ENCODE measurements at regions not wholly inside any gene's neighbourhood (a gene's known extent, or its start where the extent isn't known, plus 50 kb on each side); places are given as distances from the start of the nearest gene placed in this dataset.

DNA sequence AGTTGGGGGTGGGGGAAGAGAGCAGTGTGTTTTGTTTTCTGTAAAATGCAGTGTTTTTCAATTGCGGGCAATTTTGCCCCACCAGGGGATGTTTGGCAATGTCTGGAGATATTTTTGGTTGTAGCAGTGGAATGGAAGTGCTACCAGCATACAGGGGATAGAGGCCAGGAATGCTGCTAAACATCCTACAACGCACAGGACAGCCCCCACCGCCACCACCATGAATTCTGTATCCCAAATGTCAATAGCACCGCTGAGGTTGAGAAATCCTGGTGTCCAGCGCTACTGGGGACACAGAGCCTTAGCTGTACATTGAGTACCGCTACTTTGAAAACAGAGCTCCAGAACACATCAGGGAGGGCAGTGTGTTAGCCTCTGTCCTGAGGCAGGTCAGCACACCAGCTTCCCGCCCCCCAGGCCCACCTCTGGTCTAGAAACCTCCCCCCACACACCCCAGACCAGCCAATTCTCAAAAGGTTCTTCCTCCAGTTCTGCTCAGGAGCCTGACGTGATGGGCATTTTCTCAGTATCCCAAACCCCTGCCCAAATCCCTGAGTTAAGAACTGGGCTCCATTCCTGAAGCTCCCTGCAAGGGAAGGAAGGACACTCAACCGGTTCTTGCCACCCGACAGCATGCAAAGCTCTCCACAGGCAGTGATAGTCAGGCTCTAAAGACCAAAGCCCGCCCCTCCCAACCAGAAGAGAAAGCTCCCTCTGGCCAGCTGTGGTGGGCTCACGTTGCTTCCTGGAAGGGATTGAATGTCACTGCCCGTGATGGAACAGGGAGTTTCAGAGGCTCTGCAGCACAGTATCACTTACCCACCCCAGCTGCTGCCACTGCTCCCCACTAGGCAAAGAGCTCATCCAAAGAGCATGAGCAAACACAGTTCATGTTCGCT, 321.5 kb upstream of the JARID2 start:
- no peak for DNase-seq

DNA sequence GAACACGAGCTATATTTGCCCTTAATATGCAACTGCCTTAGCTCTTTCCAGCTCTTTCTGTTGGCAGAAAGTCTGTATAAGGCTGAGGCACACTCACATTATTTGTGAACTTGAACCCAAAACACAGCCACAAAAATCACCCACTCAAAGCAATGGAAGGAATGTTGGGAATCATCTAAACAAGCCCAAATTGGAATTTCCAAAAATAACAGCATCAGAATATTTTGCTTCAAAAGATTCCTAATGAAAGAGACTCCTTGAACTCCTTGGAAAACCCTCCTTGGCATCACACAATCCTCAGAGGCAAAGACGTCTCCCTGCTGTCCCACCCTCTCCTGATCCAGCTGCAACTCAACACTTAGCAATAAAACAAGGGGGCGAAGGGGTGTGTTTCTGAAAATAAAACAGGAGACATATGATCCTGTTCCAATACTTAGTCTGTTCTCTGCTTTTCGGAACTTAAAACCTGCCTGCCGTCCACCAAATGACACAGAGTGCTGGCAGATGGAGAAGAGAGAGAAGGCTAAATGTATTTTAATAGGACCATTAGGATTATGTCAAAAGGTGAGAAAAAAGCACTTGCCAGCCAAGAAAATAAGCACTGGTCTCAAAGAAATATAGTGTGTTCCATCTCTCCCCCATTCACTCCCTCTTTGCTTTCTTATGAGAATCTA, 320.7 kb upstream of the JARID2 start:
- DNase-seq: no peak

DNA sequence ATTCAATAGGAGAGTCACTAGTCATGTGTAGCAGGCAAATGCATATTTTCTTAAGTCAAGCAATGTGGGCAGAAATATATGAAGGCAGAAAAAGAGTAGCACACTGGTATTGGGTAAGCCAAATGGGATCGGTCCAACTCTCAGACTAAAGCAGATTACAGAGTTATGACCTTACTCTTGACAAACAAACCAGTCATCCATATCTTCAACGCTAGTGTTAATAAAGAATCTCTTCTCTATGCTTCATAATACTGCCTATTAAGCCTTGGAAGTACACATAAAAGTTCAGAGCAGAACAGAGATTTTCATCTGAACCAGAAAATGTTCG, 320.2 kb upstream of the JARID2 start:
- DNase-seq: no peak

GRCh38 chr6:14927398-14927797, 318.5 kb upstream of the JARID2 start:
- DNase-seq: no peak

- DNase-seq: no peak
These were observed 316.6 kb upstream of the JARID2 start for GRCh38 chr6:14929291-14929690.

DNA sequence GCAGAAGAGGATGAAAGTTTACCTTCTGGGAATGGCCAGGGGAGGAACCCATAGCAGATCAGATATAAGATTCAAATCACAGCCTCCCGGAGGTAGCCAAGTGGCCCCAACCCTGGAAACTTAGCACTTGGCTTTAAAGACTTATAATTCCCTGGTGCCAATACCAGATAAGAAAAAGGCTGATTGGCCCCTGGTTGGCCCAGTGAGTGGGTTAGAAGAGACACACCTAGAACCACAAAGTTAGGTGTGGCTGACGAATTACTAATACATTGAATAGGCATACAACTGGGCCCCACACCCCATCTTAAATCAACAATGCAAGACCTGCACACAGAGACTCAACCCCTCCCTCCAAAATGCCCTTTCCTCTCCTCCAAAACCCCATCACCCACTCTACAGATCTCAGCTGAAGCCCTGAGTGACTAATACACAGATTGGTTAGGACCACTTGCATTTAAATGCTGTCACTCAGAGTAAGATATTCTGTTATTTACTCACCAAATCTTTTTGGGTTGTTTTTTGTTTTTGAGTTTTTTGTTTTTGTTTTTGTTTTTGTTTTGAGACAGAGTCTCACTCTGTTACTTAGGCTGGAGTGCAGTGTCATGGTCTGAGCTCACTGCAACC, 315.4 kb upstream of the JARID2 start:
- no peak for DNase-seq

DNA sequence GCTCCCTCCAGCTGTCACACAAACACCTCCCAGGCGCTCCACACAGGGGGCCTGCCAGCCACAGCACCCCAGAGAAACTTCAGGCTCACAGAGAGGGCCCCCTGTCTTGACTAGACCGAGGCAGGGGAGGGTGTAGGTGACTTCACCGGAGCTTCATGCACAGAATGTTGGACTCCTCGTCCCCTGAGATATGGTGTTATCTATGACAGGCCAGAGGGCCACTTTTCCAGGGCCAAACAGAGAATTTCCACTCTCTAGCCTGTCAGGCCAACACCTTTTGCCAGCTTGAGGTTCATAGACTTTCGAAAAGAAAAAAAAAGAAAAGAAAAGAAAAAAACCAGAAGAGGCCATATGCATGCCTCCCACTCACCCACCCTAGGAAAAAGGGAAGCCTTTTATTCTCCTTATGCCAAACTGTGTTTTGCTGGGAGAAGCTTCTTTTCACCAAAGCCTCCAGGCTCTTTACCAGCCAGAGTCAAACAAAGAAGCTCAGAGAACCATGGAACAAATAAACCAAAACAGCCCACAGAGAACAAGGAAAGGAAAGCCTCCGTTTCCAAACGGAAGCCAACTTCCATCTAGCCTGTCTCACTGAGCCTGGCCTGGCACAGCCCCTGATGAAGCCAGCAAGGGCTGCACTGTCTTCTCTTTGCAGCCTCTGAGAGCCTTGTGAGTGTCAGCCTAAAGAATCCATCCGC, 313.2 kb upstream of the JARID2 start:
- DNase-seq: no peak

DNA sequence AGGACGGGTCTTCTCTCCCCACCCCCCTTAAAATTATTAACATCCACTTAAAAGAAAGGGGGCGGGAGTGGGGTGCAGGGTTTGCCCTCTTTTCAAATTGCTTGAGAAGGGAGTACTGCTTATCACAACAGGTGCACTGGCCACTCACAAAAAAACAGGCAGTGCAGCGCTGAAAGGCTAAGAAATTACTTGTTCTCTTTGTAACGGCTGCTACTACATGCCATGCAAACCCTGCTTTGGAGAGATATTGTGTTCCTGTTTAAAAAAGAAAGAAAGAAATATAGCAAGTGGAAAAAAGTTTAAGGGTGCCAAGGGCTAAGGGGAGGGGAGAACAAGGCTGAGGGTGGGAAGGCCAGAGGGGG, 312.7 kb upstream of the JARID2 start:
- no peak for DNase-seq

- no peak for DNase-seq
These were observed 311.9 kb upstream of the JARID2 start for GRCh38 chr6:14934013-14934412.

DNA sequence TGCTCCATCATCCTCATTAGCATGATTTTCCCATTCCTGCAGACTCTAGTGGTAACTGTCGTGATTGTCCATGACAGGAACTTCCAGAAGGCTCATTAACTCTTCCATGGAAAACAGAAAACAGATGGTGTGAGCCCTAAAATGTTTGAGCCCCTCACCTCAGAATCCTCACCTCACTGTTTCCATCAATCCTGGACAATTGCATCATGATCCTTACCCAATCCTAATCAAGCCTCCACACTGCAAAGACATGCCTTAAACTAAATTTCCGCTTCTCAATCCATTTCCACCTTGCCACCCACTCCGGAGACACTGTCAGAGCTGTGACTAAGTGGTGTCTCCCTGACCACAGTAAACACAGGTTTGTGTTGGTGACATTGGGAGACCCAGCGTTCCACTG, 311.0 kb upstream of the JARID2 start:
- DNase-seq: no peak

DNA sequence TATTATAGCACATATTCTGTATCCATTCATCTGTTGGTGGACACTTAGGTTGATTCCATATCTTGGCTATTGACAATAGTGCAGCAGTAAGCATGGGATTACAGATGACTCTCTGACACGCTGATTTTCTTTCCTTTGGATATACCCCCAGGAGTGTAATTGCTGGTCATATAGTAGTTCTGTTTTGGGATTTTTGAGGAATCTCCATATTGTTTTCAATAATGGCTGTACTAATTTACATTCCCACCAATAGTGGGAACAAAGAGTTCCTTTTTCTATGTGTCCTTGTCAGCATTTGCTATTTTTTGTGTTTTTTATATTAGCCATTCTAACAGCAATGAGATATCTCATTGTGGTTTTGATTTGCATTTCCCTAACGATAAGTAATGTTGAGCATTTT, 309.0 kb upstream of the JARID2 start:
- DNase-seq: no peak

GRCh38 chr6:14943116-14943515, 302.8 kb upstream of the JARID2 start:
- no peak for DNase-seq

- DNase-seq: no peak
These were observed 301.3 kb upstream of the JARID2 start for GRCh38 chr6:14944593-14944992.

DNA sequence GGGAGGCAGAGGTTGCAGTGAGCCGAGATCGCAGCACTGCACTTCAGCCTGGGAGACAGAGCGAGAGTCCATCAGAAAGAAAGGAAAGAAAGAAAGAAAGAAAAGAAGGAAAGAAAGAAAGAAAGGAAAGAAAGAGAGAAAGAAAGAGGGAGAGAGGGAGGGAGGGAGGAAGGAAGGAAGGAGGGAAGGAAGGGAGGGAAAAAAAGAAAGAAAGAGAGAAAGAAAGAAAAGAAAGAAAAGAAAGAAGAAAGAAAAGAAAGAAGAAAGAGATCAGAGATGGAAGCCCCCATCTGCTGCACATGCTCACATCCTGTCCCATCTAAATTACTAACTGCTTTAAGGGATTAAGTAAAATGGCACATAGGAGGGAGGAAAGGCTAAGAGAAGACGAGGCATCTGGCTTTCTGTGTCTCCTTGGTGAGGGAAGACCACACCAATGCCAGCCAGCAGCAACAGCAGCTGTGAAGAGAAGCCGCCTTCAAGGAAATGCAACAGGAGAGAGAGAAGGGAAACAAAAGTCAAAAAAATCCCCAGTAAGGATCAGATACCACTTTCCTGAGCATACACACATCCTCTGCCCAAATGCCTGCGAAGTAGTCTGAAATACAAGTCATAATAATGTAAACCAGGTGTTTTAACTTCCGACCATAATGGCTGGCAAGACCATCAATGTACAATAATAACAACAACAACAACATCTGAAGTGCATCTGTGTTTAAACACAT, 300.2 kb upstream of the JARID2 start:
- DNase-seq: no peak

GRCh38 chr6:14946753-14947152, 299.1 kb upstream of the JARID2 start:
- DNase-seq: no peak

GRCh38 chr6:14948586-14949245, 297.2 kb upstream of the JARID2 start:
- DNase-seq: no peak

DNA sequence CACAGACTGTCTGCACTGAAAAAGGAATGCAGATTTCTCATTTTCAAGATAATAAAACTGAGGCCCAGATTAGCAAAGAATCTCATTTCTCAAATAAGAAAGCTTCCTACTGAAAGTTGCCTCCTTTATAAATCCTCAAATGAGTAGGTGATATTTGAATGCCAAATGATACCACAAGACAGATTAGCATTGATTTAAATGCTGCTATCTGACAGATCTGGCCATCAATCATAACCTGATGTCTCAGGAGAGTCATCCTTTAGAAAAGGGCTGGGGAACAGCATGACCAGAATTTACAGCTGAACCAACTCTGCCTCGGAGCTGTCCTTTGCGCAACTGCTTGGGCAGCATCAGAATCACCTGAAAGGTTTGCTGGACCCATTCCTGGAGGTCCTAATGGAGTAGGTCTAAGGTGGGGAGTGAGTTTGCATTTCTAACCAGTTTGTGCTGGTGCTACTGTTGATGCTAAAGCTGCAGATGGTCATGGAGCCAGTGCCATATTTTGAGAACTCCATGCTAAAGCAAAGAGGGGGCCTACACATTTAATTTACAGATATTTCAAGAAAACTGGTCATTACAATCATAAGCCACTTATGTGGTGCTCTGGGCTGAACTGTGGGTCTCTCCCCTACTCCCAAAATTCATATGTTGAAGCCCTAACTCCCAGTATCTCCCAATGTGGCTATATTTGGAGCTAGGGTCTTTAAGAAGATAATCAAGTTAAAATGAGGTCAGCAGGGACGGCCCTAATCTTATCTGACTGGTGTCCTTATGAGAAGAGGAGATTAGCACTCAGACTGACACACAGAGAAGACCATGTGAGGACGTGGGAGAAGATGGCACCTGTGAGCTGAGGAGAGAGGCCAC, 295.5 kb upstream of the JARID2 start:
- no peak for DNase-seq

DNA sequence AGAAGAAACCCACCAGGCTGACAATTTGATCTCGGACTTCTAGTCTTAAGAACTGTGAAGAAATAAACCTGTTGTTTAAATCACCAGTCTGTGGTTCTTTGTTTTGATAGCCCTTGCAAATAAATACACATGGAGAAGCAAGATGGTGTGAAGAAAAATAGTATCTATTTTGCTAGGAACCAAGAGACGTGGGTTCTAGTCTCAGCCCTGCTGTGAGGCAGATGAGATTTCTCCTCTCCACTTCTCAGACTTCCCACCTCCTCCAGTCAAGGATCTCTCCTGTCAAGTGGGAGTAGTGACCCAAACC, 294.9 kb upstream of the JARID2 start:
- DNase-seq: no peak

DNA sequence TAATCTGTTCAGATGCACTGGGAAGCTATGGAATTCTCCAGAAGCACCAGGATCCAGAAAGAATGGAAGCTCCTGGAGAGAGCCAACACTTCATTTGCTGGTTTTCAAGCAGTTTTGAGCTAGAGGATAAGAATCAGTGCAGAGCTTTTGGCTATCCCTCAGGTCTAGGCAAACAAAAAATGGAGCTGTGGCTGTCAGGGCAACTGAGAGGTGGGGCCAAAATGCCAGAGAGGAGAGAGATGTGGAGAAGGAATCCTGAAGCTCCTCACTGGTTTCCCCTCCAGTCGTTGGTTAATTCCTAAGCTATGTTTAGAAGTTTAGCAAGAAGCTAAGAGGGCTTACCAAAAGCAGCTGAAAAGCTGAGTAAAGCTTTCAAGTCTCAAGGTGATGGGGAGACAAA, 294.2 kb upstream of the JARID2 start:
- DNase-seq: no peak

DNA sequence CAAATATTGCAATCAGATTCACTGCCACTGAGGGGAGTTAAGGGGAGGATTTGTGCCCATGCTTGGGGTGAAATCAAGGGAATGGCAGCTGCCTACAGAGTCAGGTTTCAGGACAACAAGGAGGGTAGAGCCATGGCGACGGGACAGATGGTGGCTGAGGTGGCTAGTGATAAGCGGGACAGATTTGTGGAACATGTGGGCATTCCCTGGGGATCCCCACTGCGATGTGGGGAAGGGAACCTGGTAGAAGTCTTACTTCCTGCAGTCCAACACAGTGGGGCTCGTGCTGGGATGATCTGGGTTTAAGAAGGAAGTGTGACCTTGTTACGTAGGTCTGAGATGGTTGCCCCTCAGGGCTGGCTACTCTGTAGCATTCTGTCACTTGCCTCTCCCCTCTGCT, 292.0 kb upstream of the JARID2 start:
- DNase-seq: no peak

DNA sequence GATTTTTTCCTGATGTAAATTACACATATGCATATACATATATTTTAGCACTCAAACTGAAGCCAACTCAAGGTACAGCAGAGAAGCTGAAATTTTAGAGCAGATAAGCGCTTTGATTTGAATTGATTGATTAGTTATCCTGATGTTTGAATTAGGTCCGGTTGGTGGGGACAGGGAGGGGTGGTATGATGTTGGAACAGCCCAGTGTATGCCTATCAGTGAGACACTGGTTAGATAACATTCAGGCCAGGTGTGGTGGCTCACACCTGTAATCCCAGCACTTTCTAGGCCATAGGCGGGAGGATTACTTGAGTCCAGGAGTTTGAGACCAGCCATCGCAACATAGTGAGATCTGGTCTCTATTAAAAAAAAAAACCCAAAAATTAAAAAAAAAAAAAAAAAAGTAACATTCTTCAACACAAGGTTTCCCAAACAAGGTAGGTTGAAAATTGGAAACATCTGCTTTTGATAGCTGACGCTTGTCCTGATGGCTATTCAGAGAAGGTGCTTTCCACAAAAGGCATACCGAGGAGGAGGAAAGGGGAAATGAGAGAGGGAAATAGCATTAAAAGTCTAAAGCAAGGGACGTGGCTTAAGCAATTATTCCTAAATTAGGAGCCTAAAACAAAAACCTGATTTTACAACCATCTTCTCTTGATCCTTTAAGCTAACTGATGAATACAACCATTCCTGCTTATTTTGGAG, 288.4 kb upstream of the JARID2 start:
- no peak for DNase-seq
